ENCODE measurements at regions not wholly inside any gene's neighbourhood (a gene's known extent, or its start where the extent isn't known, plus 50 kb on each side); places are given as distances from the start of the nearest gene placed in this dataset.

GRCh38 chr5:166959766-166960165 lies 1331.7 kb upstream of the WWC1 start:
- CTCF ChIA-PET = no interaction called here

GRCh38 chr5:166961028-166961427 lies 1330.4 kb upstream of the WWC1 start:
- no peak overlapping the region for H3K27ac Mint-ChIP-seq
- DNase-seq = no peak
- ATAC-seq = no peak
- CTCF ChIA-PET = no interaction called here
- H3K4me3 Mint-ChIP-seq = no peak overlapping the region
- H3K36me3 Mint-ChIP-seq (ENCODE audit: low read depth) = no peaks in the 10 kb centered on the region
- H3K27me3 Mint-ChIP-seq = no peaks in the 10 kb centered on the region
- intact Hi-C loops (cut with micrococcal nuclease) = no loop called here
- POLR2A ChIA-PET = no interaction called here
- H3K9me3 Mint-ChIP-seq = peaks cover 4% of the 10 kb centered on the region
- TF ChIP-seq CTCF (IDR thresholded peaks at IDR 0.05) = no peak
- H3K4me1 Mint-ChIP-seq (ENCODE audit: low read depth) = no peaks in the 10 kb centered on the region

More at GRCh38 chr5:166959766-166960165, 1331.7 kb upstream of the WWC1 start:
- intact Hi-C loops (cut with micrococcal nuclease) = no loop called here
- Mint-ChIP-seq H3K27ac (no peak overlapping the region), H3K27me3 (no peaks in the 10 kb centered on the region), H3K9me3 (peaks cover 2% of the 10 kb centered on the region), H3K36me3 (ENCODE audit: low read depth) (no peaks in the 10 kb centered on the region), H3K4me1 (ENCODE audit: low read depth) (no peaks in the 10 kb centered on the region), H3K4me3 (no peak overlapping the region)
- POLR2A ChIA-PET = no interaction called here
- DNase-seq (no peak), ATAC-seq (no peak)
- TF ChIP-seq CTCF (IDR thresholded peaks at IDR 0.05) = no peak

GRCh38 chr5:166961913-166962312 lies 1329.5 kb upstream of the WWC1 start:
- DNase-seq = no peak
- Mint-ChIP-seq H3K27ac (no peak overlapping the region), H3K27me3 (no peaks in the 10 kb centered on the region), H3K9me3 (peaks cover 4% of the 10 kb centered on the region), H3K4me3 (no peak overlapping the region), H3K36me3 (ENCODE audit: low read depth) (no peaks in the 10 kb centered on the region), H3K4me1 (ENCODE audit: low read depth) (no peaks in the 10 kb centered on the region)
- TF ChIP-seq CTCF (IDR thresholded peaks at IDR 0.05) = no peak
- ATAC-seq = no peak
- ChIA-PET CTCF (no interaction called here), POLR2A (no interaction called here)
- intact Hi-C loops (cut with micrococcal nuclease) = no loop called here

- no peak for DNase-seq
- POLR2A ChIA-PET = no interaction called here
- no peaks in the 10 kb centered on the region for H3K36me3 Mint-ChIP-seq (ENCODE audit: low read depth)
- no peak for TF ChIP-seq CTCF (IDR thresholded peaks at IDR 0.05)
- H3K27me3 Mint-ChIP-seq = no peaks in the 10 kb centered on the region
- no peak overlapping the region for H3K4me3 Mint-ChIP-seq
- H3K9me3 Mint-ChIP-seq = peaks cover 4% of the 10 kb centered on the region
- intact Hi-C loops (cut with micrococcal nuclease) = no loop called here
- CTCF ChIA-PET = no interaction called here
- no peak for ATAC-seq
- no peak overlapping the region for H3K27ac Mint-ChIP-seq
- no peaks in the 10 kb centered on the region for H3K4me1 Mint-ChIP-seq (ENCODE audit: low read depth)
Observed at GRCh38 chr5:166962461-166962860, 1329.0 kb upstream of the WWC1 start.

GRCh38 chr5:166963596-166963995 lies 1327.8 kb upstream of the WWC1 start:
- H3K27ac Mint-ChIP-seq = no peak overlapping the region
- ChIA-PET POLR2A (no interaction called here), CTCF (interaction anchor here (1.3 kb wide), 1 partner anchor 28 kb away, joined by 3 read pairs; no protein-coding TSS in a partner anchor)
- DNase-seq (no peak), ATAC-seq (no peak)
- TF ChIP-seq CTCF (IDR thresholded peaks at IDR 0.05) = no peak
- H3K27me3 Mint-ChIP-seq = no peaks in the 10 kb centered on the region
- H3K4me3 Mint-ChIP-seq = no peak overlapping the region
- intact Hi-C loops (cut with micrococcal nuclease) = no loop called here
- H3K9me3 Mint-ChIP-seq = peaks cover 4% of the 10 kb centered on the region
- no peaks in the 10 kb centered on the region for H3K36me3 Mint-ChIP-seq (ENCODE audit: low read depth)
- H3K4me1 Mint-ChIP-seq (ENCODE audit: low read depth) = no peaks in the 10 kb centered on the region

Data from activated CD8-positive, alpha-beta T cell treated with anti-CD3 and anti-CD28 coated beads for 36 hours (primary cell).